H1 (cell line): ENCODE measurements at regions not wholly inside any gene's neighbourhood (a gene's known extent, or its start where the extent isn't known, plus 50 kb on each side); places are given as distances from the start of the nearest gene placed in this dataset.

Source experiments
- CTCF ChIA-PET: fragments of 300-600 bp; sonication (Branson Sonifier 250); formaldehyde crosslinking; loops from one replicate; lab custom pipeline; 2021; ENCODE audit not compliant: partially characterized antibody; lab: Charles Lee
- POLR2A ChIA-PET: fragments of 300-600 bp; sonication (Branson Sonifier 250); formaldehyde crosslinking; loops from one replicate; lab custom pipeline; 2021; ENCODE audit warnings: inconsistent platforms; ENCODE audit not compliant: partially characterized antibody; lab: Charles Lee
- DNase-seq, 2 experiments: peaks; one replicate each; pipeline versions ENCODE4 v3.0.0 to v3.0.0-alpha.2; 2010 to 2022; ENCODE audit warnings: low spot score in 2 of 2, low read depth in 1 of 2, mixed read lengths in 1 of 2
- FAIRE-seq: peaks from 2 replicates; lab custom pipeline; 2011; peaks lifted over from hg19 to GRCh38; lab: Jason Lieb, UNC
- H2AFZ ChIP-seq: 2 replicates; pipeline ENCODE4 v1.8.1; 2012; ENCODE audit warnings: low read length, inconsistent platforms
- H2AK5ac ChIP-seq: 2 replicates; pipeline ENCODE4 v1.6.1; 2013; ENCODE audit warnings: low read depth, low read length
- H2BK120ac ChIP-seq: replicated peaks from 2 replicates; pipeline ENCODE3; 2013; ENCODE audit warnings: low read depth, low read length, inconsistent platforms
- H2BK12ac ChIP-seq: 2 replicates; pipeline ENCODE4 v1.6.1; 2013; ENCODE audit warnings: low read depth, low read length
- H2BK15ac ChIP-seq: 2 replicates; pipeline ENCODE4 v1.6.1; 2013; ENCODE audit warnings: low read length
- H2BK20ac ChIP-seq: 2 replicates; pipeline ENCODE4 v1.6.1; 2013; ENCODE audit warnings: low read length
- H2BK5ac ChIP-seq: 2 replicates; pipeline ENCODE4 v1.6.1; 2013; ENCODE audit warnings: low read depth, low read length
- H3K14ac ChIP-seq: 2 replicates; pipeline ENCODE4 v1.6.1; 2013; ENCODE audit warnings: inconsistent platforms; ENCODE audit not compliant: insufficient read length
- H3K18ac ChIP-seq: 2 replicates; pipeline ENCODE4 v1.6.1; 2013; ENCODE audit warnings: low read length; ENCODE audit errors: extremely low read depth
- H3K23ac ChIP-seq: 2 replicates; pipeline ENCODE4 v1.6.1; 2013; ENCODE audit warnings: inconsistent platforms; ENCODE audit not compliant: insufficient read length
- H3K23me2 ChIP-seq: 2 replicates; pipeline ENCODE4 v1.6.1; 2013; ENCODE audit warnings: low read depth, low read length
- H3K27ac ChIP-seq: 2 replicates; pipeline ENCODE4 v1.6.1; 2011; ENCODE audit warnings: low read depth, low read length, inconsistent platforms
- H3K27me3 ChIP-seq, 4 experiments: replicated peaks in 1 of 4; 1 replicate in 1 of 4; 2 replicates in 3 of 4; pipeline versions ENCODE4 v1.6.1 to v1.8.1; 2011 to 2013; ENCODE audit warnings: low read length in 3 of 4, mild to moderate bottlenecking in 3 of 4, inconsistent platforms in 2 of 4, mixed read lengths in 2 of 4, moderate library complexity in 1 of 4; ENCODE audit not compliant: control insufficient read depth in 3 of 4, insufficient read depth in 3 of 4; ENCODE audit errors: extremely low read depth in 1 of 4
- H3K36me3 ChIP-seq, 4 experiments: 2 replicates each; pipeline versions ENCODE4 v1.6.1 to v1.8.1; 2011 to 2013; ENCODE audit warnings: mild to moderate bottlenecking in 4 of 4, low read length in 3 of 4, moderate library complexity in 2 of 4, control low read depth in 1 of 4, inconsistent platforms in 1 of 4; ENCODE audit not compliant: insufficient read depth in 4 of 4, control insufficient read depth in 2 of 4
- H3K4ac ChIP-seq: replicated peaks from 2 replicates; pipeline ENCODE3; 2013; ENCODE audit warnings: low read length, low read depth, mixed read lengths, inconsistent platforms; ENCODE audit not compliant: insufficient read length
- H3K4me1 ChIP-seq, 4 experiments: replicated peaks in 1 of 4; 1 replicate in 1 of 4; 2 replicates in 3 of 4; pipeline versions ENCODE4 v1.6.1 to v1.8.1; 2011 to 2013; ENCODE audit warnings: low read length in 3 of 4, inconsistent platforms in 2 of 4, mixed read lengths in 1 of 4; ENCODE audit not compliant: insufficient read depth in 4 of 4, control insufficient read depth in 3 of 4
- H3K4me2 ChIP-seq, 2 experiments: 2 replicates each; pipeline versions ENCODE4 v1.6.1 to v1.8.1; 2011 to 2013; ENCODE audit warnings: low read depth in 2 of 2, low read length in 2 of 2, control low read depth in 1 of 2, inconsistent platforms in 1 of 2, mild to moderate bottlenecking in 1 of 2; ENCODE audit not compliant: insufficient read depth in 1 of 2
- H3K4me3 ChIP-seq, 4 experiments: fragments of 200-600, 300-600 bp in 1 of 4; sonication (generic), shearing (Covaris generic), sonication (Bioruptor Twin) in 1 of 4; 2 replicates each; pipeline versions ENCODE4 v1.5.1 to v1.8.1; 2011 to 2016; ENCODE audit warnings: low read length in 4 of 4, low read depth in 3 of 4, control low read depth in 2 of 4, inconsistent platforms in 2 of 4, mild to moderate bottlenecking in 2 of 4, mixed read lengths in 1 of 4, moderate library complexity in 1 of 4; ENCODE audit not compliant: insufficient read depth in 2 of 4; ENCODE audit errors: extremely low read depth in 1 of 4
- H3K56ac ChIP-seq: replicated peaks from 2 replicates; pipeline ENCODE3; 2013; ENCODE audit warnings: low read depth, mild to moderate bottlenecking, mixed read lengths, low read length, inconsistent platforms; ENCODE audit not compliant: insufficient read length
- H3K79me1 ChIP-seq: 2 replicates; pipeline ENCODE4 v1.6.1; 2013; ENCODE audit warnings: low read depth, low read length, control low read depth
- H3K79me2 ChIP-seq, 2 experiments: 2 replicates each; pipeline versions ENCODE4 v1.6.1 to v1.8.1; 2012 to 2013; ENCODE audit warnings: low read length in 2 of 2, mild to moderate bottlenecking in 2 of 2, inconsistent platforms in 1 of 2; ENCODE audit not compliant: insufficient read depth in 2 of 2, control insufficient read depth in 1 of 2
- H3K9ac ChIP-seq, 4 experiments: replicated peaks in 1 of 4; 1 replicate in 1 of 4; 2 replicates in 3 of 4; pipeline versions ENCODE4 v1.6.1 to v1.8.1; 2011 to 2013; ENCODE audit warnings: low read depth in 3 of 4, low read length in 3 of 4, control low read depth in 2 of 4, mild to moderate bottlenecking in 2 of 4, moderate library complexity in 2 of 4, inconsistent platforms in 1 of 4; ENCODE audit errors: extremely low read depth in 1 of 4
- H3K9me3 ChIP-seq, 2 experiments: 2 replicates each; pipeline versions ENCODE4 v1.6.1 to v1.8.1; 2012 to 2013; ENCODE audit warnings: mild to moderate bottlenecking in 2 of 2, moderate library complexity in 2 of 2, control low read depth in 1 of 2, inconsistent platforms in 1 of 2, low read depth in 1 of 2, low read length in 1 of 2, mixed read lengths in 1 of 2; ENCODE audit not compliant: insufficient read depth in 2 of 2
- H4K20me1 ChIP-seq, 2 experiments: replicated peaks in 1 of 2; 2 replicates each; pipeline versions ENCODE3 to v1.8.1; 2011 to 2013; ENCODE audit warnings: inconsistent platforms in 2 of 2, low read length in 2 of 2, mild to moderate bottlenecking in 1 of 2; ENCODE audit not compliant: insufficient read depth in 2 of 2, control insufficient read depth in 1 of 2
- H4K5ac ChIP-seq: 2 replicates; pipeline ENCODE4 v1.6.1; 2013; ENCODE audit warnings: low read length, low read depth, mixed read lengths, inconsistent platforms; ENCODE audit not compliant: insufficient read length
- H4K8ac ChIP-seq: 2 replicates; pipeline ENCODE4 v1.8.0; 2013; ENCODE audit warnings: mild to moderate bottlenecking, moderate library complexity, low read length, inconsistent platforms; ENCODE audit not compliant: insufficient read depth; ENCODE audit errors: extremely low read depth
- H4K91ac ChIP-seq: replicated peaks from 2 replicates; pipeline ENCODE3; 2013; ENCODE audit warnings: low read length, mixed read lengths, inconsistent platforms; ENCODE audit not compliant: insufficient read length
- RBBP5 ChIP-seq: IDR thresholded peaks from 2 replicates; pipeline ENCODE4 v1.7.1; 2012; ENCODE audit warnings: low read depth, mild to moderate bottlenecking, inconsistent platforms, low read length, moderate library complexity, borderline replicate concordance
- SAP30 ChIP-seq: fragments of 300-600 bp; sonication (generic); IDR thresholded peaks from 2 replicates; pipeline ENCODE4 v1.7.1; 2012; ENCODE audit warnings: low read length, moderate library complexity, mild to moderate bottlenecking, inconsistent platforms; ENCODE audit not compliant: insufficient read depth, insufficient replicate concordance
- SP2 ChIP-seq: IDR thresholded peaks from 2 replicates; pipeline ENCODE4 v1.6.1; 2012; ENCODE audit warnings: mild to moderate bottlenecking, low read length, inconsistent platforms
- TAF1 ChIP-seq: IDR thresholded peaks from 2 replicates; pipeline ENCODE4 v1.6.1; 2011; ENCODE audit warnings: mild to moderate bottlenecking, low read depth, low read length
- WGBS, 2 experiments: shearing (Covaris generic) in 1 of 2; methylation state at CpG; one replicate each; pipeline versions ENCODE4 v1.1.6 to v1.1.7; 2013 to 2015; ENCODE audit warnings: low lambda C conversion rate in 2 of 2, mixed read lengths in 2 of 2, inconsistent platforms in 1 of 2, low coverage in 1 of 2, missing lambda C conversion rate in 1 of 2; ENCODE audit not compliant: insufficient replicate concordance in 2 of 2, insufficient coverage in 1 of 2, insufficient read length in 1 of 2; ENCODE audit errors: extremely low coverage in 1 of 2, missing lambda C conversion rate in 1 of 2; 5-methylcytosine and 5-hydroxymethylcytosine counted together

DNA sequence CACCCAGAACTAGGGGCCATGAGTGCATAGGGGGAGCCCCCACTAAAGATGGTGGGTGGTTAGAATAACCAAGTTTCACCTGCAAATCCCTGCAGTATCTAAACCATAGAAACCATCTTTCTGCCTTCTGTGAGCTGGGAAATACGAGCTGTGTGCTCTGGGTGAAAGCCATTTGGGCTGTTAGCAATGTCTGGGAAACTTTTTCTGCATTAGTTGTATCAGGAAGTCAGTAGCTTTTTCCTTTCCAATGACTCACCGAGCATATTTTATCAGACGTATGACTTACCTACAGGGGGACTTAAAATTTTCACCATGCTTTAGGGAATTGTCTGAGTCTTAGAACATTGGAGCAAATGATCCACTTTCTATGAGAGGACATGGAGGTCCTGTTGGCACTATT lies 584.0 kb downstream of the QKI start:
- Histone ChIP-seq H3K9me3 (no peaks in the 10 kb centered on the region), H2AK5ac (no peak overlapping the region), H2BK15ac (no peak overlapping the region), H3K23ac (no peak overlapping the region), H2BK5ac (no peak overlapping the region), H3K79me1 (no peaks in the 10 kb centered on the region), H3K56ac (no peak overlapping the region), H3K23me2 (no peaks in the 10 kb centered on the region; the same call in 1 of the 2 replicates), H4K91ac (no peak overlapping the region), H2BK12ac (no peak overlapping the region), H3K9ac (no peak overlapping the region), H3K27me3 (no peaks in the 10 kb centered on the region), H2BK120ac (no peak overlapping the region), H4K8ac (no peak overlapping the region), H3K14ac (no peak overlapping the region), H4K5ac (no peak overlapping the region), H4K20me1 (no peaks in the 10 kb centered on the region), H3K4me1 (no peaks in the 10 kb centered on the region), H2BK20ac (no peak overlapping the region), H3K27ac (no peak overlapping the region), H3K4me3 (no peak overlapping the region), H3K4me2 (no peak overlapping the region), H2AFZ (no peak overlapping the region; the same call in 1 of the 2 replicates), H3K79me2 (no peaks in the 10 kb centered on the region), H3K4ac (no peak overlapping the region), H3K18ac (no peak overlapping the region), H3K36me3 (no peaks in the 10 kb centered on the region)
- DNase-seq: no peak
- POLR2A ChIA-PET: no interaction called here
- CTCF ChIA-PET: interaction anchor here (0.5 to 0.7 kb wide), 2 partner anchors 52 to 404 kb away, joined by 3 to 4 read pairs; no protein-coding TSS in a partner anchor
- FAIRE-seq: no peak
- WGBS, 2 experiments: 80% methylated on average over 3 of the region's 3 CpGs; no CpG with 5 or more reads in 1 of the 2 experiments
- TF ChIP-seq SP2: no peak
- TF ChIP-seq SAP30: no peak
- TF ChIP-seq RBBP5: no peak
- no peak for TF ChIP-seq TAF1
